GM21717 (cell line): ENCODE measurements at regions not wholly inside any gene's neighbourhood (a gene's known extent, or its start where the extent isn't known, plus 50 kb on each side); places are given as distances from the start of the nearest gene placed in this dataset.
"Not testable (repeated sequence)": the region's sequence is repeated elsewhere in the genome, so short reads cannot be mapped to it uniquely, and the experiment has no call there.

ENCODE experiments used
- ATAC-seq: cut with Tn5 transposase; IDR thresholded peaks from one replicate; pipeline ENCODE4 v1.9.1; 2021; ENCODE audit warnings: mild to moderate bottlenecking, moderate library complexity; ENCODE audit not compliant: unreplicated experiment

DNA sequence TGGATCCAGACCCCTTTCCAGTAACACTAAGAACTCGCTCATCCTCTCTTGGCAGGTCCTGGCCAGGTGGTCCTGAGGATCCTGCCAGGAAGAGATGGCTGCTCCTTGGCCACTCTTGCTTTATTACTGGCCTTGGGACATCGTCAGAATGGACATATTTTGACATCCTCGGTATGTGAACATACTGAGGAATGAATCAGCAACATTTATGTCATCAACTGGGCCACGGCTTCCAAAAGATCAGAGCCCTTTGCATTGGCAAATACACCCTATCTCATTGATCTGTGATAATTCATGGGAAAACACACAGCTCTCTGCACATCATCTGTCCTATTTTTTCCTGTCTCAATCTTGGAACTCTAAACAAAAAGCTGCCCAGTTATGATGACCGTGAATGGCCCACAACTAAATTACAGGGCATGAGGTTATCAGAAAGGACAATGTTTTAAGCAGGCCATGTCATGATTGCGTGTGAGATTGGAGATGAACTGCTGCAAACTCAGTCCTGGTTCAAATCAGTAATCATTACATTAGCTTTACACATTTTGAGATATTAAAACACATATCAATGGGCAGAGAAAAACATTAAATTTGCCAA is 1325.8 kb downstream of the AACS start:
- no peak for ATAC-seq

DNA sequence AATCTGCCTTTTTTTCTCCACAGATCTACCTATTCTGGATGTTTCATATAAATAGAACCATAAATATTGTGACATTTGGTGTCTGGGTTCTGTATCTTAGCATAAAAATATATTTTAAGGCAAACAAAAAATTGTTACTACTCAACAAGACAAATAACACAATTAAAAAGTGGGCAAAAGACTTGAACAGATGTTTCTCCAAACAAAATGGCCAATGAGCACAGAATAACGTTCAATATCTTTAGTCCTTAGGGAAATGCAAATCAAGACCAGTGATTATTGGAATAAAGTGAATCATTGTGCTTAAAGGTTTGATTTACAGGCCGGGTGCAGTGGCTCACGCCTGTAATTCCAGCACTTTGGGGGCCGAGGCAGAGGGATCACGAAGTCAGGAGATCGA is 1331.3 kb downstream of the AACS start:
- no peak for ATAC-seq

DNA sequence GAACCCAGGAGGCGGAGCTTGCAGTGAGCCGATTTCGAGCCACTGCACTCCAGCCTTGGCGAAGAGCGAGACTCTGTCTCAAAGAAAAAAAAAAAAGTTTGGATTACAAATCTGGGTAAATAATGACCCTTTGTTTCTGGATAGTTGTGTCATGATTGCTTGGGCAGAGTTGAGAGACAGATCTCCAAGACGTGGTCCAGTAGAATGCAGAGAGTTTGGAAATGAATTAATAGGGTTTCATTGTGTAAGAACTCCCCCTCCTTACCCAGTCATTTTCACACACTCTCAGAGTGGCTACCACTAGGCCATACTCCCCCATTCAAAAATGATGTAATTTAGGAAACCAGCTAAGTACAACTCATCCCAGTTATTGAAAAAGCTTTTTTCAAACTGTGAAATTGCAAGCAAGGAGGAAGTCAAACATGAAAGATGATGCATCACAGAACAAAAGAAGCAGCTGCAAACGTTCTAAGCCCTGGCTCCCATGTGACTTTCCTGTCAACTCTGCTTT is 1331.9 kb downstream of the AACS start:
- no peak for ATAC-seq

DNA sequence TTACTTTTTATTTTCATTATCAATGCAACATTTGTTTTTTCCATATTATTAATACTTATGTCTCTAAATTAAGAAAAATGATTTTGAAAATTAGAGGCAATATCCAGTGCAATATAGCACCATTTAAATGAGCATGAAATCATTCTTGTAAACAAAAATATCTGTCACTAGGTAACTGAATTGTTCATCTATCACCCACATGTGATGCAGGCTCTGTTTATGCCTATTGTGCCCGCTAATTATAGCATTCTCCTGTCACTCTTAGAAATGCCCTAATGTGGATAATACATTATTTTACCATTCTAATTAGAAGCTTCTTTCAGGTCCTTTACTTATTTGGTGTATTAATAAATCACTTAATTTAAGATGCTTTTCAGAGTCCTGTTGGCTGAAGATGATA is 1332.4 kb downstream of the AACS start:
- ATAC-seq, result no peak

DNA sequence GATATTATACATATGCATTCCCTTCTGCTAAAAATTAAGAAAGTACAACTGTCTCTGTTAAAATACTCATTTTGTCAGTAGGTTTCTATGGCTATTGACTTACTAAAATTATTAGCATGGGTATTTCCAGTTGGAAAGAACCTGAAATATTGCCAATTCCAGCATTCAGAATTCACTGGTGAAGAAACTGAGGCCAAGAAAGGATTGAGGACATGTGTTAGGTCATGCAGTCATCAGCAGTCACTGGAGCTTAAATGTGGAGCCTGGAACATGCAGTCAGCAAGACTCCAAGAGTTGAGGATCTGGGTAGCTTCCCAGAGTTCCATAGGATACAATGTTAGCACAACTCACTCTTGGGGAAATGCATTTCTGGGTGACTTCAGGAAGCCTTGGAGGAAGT is 1335.6 kb downstream of the AACS start:
- ATAC-seq, result no peak

DNA sequence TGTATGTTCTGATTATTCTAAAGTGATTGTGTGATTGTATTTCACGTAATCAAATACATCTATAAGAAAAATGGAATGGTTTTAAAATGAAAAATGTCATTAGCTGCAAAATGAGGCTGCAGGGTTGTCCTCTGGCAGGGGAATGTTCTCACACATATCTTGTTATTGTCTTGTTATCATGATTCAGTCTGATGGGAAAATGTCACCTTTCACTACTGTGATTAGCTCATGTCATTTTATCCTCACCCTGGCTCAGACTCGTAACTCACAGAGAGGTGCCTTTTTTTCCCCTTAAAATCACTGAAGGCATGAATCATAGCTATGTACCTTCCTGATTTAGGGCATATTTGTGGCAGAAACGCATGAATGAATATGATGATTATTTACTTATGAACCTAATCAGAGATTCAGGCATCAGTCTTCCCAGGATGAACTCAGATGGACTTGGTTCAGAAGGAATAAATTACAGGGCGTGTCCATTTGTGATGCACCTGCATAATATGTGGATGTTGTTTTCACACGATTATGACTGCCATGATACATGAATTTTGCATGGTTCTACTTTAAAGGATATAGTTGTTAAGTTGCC is 1339.2 kb downstream of the AACS start:
- no peak for ATAC-seq

DNA sequence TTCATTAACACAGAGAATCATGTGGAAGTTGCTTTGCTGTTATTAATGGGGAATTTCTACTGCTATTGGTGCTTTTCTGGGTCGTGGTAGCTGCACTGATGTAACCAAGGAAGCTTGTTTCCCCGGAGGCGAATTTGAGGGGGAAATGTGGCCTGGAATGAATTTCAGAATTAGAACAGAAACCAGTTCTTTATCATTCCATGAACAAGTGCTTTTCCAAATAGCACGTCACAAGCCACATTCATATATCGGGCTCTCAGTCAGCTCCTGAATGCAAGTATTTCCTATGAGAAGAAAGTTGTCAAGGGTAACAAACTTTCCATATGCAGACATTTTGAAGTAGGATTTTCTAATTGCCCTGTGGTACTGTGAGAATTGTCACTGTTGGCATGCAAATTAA is 1353.2 kb downstream of the AACS start:
- ATAC-seq, result no peak

DNA sequence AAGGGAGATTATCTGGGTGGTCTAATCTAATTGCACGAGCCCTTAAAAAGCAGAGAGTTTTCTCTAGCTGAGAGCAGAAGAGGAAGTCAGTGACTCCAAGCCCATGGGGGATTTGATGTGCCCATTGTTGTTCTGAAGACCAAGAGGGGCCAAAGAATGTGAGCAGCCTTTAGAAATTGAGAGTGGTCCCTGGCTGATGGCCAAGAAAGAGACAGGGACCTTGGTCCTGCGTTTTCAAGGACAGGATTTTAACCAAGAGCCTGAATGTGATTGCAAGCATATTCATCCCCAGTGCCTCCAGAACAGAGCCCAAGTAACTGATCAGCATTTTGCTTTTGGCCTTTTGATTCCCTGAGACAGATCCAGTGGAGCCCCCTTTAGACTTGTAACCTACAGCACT is 1353.9 kb downstream of the AACS start:
- no peak for ATAC-seq

DNA sequence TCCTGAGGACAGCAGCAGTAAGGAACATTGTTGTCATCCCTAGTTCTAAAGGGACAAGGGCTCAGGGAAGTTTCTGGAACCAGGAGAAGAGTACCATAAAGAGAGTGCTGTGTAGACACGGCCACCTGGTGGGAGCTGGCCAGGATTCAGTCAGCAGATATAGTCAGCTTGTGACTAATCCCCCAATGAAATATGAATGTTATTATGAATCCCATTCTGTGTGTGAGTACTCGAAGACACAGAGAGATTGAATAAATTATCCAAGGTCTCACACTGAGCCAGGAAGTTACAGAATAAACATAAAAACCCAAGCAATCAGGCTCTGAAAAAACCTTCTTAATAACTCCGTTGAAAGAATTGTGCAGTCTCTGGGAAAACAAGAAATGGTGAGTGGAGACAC is 1359.5 kb downstream of the AACS start:
- no peak for ATAC-seq

DNA sequence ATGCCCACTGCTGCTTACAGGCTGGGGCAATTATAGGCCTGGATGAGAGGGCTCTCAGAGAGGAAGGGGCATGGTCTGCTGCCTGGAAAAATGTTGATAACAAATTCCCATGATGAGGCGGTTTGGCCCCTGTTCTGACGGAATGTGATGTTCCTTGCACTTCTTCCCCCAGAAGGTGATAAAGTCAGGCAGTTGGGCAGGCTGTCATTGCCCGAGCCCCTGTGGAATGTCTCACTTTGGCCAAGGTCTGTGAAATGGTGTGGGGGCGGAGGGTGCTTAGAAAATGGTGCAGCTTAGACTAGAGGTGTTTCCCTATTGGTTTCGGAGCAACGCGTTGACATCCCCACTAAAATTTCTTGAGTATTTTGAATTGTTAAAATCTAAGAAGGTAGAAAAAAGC is 1360.0 kb downstream of the AACS start:
- ATAC-seq, result no peak

DNA sequence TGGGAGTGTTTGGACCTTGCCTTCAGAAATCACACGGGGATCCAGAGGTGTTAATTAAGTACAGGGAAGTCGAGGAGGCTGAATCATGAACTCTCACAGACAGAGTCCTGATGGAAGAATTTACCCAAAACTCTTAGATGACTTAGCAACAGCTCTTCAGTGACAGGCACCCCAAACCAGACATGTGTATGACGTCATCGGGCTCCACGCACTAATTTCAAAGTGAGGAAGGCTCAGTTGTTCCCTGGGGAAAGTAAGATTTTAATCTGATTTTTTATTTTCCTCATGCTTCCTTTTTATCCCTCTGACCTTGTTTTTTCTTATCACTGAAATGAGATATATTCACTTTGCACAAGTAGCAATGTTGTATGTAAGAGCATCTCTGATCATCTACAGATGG is 1363.5 kb downstream of the AACS start:
- ATAC-seq, result no peak

DNA sequence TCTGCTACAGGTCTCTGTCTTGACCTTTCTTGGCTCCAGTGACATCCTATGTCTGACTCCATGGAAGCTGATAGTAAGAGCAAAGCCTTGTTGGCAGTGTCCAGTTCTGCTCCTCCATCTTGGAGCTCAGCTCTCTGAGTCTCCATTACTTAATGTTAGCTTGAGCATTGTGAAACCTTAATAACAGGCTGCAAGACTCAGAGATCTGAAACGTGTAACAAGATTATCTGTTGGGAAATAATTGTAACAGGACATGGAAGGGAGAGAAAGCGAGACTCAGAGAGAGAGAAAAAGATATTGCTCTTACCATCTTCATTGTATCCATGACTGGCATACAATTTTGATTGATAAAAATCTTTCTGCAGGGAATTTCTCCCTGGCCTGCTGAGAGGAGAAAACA is 1365.7 kb downstream of the AACS start:
- no peak for ATAC-seq

DNA sequence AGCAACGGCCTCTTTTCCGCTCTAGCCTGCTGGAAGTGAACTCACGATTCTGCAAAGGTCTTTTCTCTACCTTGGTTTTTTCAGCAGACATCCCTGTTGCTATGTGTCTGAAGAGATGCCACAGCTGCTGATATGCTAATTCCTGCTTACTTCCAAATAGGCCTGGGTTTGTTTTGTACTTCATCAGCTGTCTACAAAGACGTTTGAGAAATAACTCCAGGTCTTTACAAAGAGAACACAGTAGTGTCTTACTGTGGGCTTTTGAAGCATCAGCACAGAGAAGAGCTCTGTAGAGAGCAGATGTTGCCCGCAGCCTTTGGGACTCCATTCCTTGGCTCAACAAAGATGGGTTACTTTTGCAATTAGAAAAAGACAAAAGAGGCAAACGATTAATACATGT is 1366.5 kb downstream of the AACS start:
- ATAC-seq, result no peak

DNA sequence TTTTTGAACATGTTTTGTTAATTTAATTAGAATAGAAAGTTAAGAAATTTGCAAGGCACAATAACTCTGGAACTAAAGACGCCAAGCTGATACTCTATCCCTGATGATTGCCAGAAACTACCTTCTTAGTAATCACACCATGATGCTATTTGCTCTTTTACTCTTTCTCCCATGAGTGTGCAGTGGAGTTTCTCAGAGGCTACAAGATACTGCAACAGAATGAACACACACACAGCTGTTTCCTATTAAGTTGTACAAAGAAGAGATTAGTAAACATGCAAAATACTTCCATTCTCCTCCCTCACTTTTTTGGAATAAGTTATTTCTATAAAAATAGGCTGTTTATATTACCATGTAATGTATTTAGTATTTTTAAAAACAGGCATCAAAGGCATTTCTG is 1367.5 kb downstream of the AACS start:
- no peak for ATAC-seq

DNA sequence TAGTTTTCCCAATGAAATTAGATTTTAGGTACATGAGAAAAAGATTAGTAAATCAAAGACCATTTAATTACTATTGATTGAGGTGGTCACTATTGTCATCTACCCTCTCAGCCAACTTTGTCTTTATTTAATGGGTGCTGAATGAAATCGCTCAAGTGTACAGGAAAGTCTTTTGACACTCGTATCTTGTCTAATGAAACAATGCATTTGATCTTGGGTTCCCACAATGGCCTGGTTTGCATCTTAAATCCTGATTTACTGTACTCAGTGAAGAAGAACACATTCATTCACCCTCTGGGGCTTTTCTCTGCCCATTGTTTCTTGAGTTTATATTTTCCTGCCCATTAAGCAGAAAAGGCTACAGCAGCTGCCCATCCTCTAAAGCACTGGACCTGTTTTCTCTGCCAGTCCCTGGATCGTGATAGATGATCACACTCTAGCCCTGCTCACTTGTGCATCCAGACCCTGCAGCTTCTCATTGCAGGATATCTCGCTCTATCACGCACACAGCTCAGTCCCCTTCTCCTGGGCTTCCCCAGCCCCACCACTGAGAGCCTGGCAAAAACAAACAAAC is 1369.3 kb downstream of the AACS start:
- no peak for ATAC-seq

DNA sequence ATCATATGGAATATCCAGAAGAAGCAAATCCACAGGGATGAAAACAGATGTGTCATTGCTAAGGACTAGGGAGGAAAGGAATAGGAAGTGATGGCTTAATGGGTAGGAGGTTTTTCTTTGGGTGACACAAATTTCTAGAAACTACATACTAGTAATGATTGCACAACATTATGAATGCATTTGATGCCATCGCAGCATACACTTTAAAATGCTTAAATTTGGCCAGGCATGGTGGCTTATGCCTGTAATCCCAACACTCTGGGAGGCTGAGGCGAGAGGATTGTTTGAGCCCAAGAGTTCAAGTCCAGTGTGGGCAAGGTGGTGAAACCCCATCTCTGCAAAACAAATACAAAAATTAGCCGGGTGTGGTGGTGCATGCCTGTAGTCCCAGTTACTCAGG is 1370.8 kb downstream of the AACS start:
- ATAC-seq, result no peak

DNA sequence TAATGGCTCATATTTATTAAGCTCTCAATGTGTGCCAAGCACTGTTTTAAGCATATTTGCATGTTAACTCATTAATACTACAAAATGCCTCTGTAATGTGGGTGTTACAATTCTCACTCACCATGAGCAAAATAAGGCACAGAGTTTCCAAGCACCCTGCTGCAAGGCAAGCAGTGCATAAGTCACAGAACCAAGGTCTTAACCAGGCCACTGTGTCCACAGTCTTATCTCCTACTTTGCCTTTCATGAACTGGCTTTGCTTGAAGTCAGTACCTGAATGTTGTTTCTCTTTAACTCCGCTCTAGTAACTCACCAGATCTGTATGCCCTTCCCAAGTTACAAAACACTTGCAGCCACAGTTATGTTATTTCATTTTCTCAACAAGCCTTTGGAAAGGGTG is 1372.7 kb downstream of the AACS start:
- ATAC-seq, result no peak

DNA sequence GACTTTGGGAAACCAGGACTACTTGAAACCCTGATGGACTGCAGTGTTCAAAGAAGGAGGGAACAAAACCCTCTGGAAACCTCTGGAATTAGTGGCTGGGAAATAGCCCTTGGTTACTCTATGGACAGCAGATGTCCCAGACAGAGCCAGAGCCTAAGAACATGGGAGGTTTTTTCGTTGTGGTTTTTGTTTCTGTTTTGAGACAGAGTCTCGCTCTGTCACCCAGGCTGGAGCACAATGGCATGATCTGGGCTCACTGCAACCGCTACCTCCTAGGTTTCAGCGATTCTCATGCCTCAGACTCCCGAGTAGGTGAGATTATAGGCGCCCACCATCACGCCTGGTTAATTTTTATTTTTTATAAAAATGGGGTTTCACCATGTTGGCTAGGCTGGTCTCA is 1378.7 kb downstream of the AACS start:
- ATAC-seq, result no peak

DNA sequence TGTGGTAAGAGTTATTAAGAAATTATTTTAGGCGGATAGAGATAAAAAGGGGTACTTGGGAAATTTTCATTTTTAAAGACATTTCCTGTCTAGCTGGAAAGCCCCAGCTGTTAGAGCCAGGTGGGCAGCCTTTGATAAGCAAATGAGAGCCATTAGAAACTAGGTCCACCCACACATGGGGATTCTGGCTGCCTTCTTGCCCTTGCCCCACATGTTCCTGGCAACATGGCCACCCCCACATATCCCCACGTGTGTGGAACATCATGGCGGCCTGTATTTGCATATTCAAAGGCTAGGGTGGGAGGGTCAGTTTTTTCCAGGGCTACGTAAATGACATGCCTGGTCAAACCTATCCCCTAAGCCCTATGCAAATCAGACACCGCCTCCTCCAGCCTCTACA is 1382.1 kb downstream of the AACS start:
- ATAC-seq, result no peak

DNA sequence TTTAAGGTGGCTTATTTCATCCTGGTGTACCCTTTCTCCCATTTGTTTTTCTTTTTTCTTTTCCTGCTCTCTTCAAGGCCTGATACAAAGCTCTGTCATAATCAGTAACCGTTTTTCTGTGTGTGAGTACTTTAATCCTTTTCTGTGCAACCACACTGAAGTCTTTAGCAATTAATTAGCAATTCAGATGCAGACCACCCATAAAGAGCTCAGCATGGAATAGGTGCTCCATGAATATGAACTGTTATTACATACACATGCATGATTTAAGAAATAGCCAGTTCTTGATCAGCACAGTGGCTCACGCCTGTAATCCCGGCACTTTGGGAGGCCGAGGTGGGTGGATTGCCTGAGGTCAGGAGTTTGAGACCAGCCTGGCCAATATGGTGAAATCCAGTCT is 1386.6 kb downstream of the AACS start:
- no peak for ATAC-seq

DNA sequence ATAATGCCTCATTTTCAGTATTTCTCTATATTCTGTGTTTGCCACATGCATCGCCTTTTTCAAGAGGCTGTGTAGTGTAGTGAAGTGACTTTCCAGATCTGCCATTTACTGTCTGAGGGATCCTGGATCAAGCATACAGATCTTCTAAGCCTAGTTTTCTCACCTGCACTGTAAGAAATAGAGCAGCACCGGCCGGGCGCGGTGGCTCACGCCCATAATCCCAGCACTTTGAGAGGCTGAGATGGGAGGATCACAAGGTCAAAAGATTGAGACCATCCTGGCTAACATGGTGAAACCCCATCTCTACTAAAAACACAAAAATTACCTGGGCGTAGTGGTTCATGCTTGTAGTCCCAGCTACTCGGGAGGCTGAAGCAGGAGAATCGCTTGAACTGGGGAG is 1387.5 kb downstream of the AACS start:
- ATAC-seq, result not testable (repeated sequence)

DNA sequence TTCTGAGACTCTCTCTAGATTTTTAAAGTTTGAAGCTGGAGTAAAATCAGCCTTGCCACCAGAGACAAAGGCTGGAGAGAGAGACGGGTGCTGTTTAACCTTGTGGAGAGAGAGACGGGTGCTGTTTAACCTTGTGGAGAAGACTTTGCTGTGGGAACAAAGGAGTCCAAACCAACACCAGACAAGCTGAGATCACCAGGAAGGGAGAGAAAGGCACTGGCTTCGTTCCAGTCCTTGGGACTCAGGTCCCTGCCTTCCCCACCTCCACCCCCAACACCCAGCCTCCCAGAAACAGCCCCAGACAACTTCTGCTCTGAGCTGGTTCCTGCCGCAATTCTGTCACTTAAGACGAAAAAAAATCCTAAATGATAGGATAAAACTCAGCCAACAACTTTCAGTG is 1389.3 kb downstream of the AACS start:
- ATAC-seq, result no peak

DNA sequence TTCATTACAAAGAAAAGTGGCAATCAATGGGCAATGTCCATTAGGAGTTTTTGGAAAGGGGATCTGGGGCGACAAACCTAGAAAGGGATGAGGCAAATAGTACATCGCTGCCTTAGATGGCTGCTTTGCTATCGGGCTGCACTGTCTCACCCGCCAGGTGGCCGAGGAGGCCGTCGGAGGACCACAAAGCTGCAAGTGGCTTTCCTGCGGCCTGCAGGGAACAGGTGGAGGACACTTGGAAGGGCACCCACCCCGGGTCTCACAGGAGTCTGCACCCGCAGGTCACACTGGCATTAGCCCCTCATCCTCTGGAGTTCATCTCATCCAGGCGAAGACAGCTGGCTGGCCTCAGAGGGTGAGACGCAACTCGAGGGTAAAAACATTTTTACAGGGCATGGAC is 1392.5 kb downstream of the AACS start:
- ATAC-seq, result no peak
